IPS-20b (cell line): ENCODE measurements at regions not wholly inside any gene's neighbourhood (a gene's known extent, or its start where the extent isn't known, plus 50 kb on each side); places are given as distances from the start of the nearest gene placed in this dataset.
"Not testable (repeated sequence)": the region's sequence is repeated elsewhere in the genome, so short reads cannot be mapped to it uniquely, and the experiment has no call there.

Experiments used
- H3K27ac ChIP-seq: one replicate; pipeline ENCODE4 v1.5.1; 2013; ENCODE audit warnings: low read length
- H3K27me3 ChIP-seq: 2 replicates; pipeline ENCODE4 v1.6.1; 2013; ENCODE audit warnings: mild to moderate bottlenecking, low read length, inconsistent platforms; ENCODE audit not compliant: insufficient read depth
- H3K36me3 ChIP-seq: 2 replicates; pipeline ENCODE4 v1.6.1; 2013; ENCODE audit warnings: low read depth, mild to moderate bottlenecking, inconsistent platforms, low read length, moderate library complexity; ENCODE audit not compliant: insufficient read depth
- H3K4me1 ChIP-seq: 2 replicates; pipeline ENCODE4 v1.6.1; 2013; ENCODE audit warnings: mild to moderate bottlenecking, control low read depth, inconsistent platforms, low read length, moderate library complexity; ENCODE audit not compliant: insufficient read depth
- H3K4me3 ChIP-seq: 2 replicates; pipeline ENCODE4 v1.5.1; 2013; ENCODE audit warnings: mild to moderate bottlenecking, low read length, inconsistent platforms
- H3K9ac ChIP-seq: 2 replicates; pipeline ENCODE4 v1.6.1; 2013; ENCODE audit warnings: low read depth, mild to moderate bottlenecking, inconsistent platforms, low read length, moderate library complexity
- H3K9me3 ChIP-seq: 2 replicates; pipeline ENCODE4 v1.6.1; 2013; ENCODE audit warnings: mild to moderate bottlenecking, low read depth, low read length, inconsistent platforms; ENCODE audit not compliant: insufficient read depth

DNA sequence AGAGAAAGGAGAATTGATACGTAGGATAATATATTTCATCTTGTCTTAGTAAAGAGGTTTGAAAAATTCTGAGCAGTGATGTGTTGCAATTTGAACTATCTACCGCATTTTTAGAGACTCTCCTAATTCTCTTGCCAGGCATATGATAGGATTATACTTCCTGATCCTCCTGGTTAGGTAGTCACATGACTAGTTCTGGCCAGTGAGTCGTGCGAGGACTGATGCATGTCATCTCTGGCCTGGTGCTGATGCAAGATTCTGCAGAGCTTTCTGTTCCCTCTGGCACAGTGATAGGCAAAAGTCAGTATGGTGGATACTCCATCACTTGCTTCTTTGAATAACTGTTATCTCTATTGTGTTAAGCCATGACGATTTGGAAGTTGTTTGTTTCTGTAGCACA lies 277.6 kb upstream of the NAALADL2 start:
- Histone ChIP-seq H3K9me3 (no peaks in the 10 kb centered on the region), H3K9ac (no peak overlapping the region), H3K36me3 (no peaks in the 10 kb centered on the region), H3K4me3 (no peak overlapping the region), H3K27me3 (no peaks in the 10 kb centered on the region), H3K4me1 (no peaks in the 10 kb centered on the region), H3K27ac (no peak overlapping the region)

DNA sequence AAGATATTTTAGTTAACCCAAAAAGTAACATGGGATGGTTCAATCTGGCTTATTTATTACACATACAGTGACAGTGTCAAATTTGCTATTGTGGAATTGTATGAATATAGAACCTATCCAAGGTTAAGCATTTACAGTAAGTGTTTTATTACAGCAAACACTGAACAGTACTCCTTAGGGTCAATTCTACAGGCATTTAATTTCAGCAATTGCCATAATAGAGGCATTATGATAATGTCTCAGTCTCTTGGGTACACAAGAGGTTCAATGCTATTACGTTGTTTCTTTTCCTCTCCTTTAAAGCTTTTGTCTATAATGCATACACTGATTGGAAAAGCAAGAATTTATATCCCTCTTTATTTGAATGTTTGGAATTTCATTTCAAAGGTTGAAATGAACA lies 275.7 kb upstream of the NAALADL2 start:
- no peak overlapping the region for H3K4me3 ChIP-seq
- H3K4me1 ChIP-seq, result no peaks in the 10 kb centered on the region
- H3K9ac ChIP-seq, result no peak overlapping the region
- H3K27ac ChIP-seq, result no peak overlapping the region
- H3K27me3 ChIP-seq, result no peaks in the 10 kb centered on the region
- no peaks in the 10 kb centered on the region for H3K9me3 ChIP-seq
- H3K36me3 ChIP-seq, result no peaks in the 10 kb centered on the region

DNA sequence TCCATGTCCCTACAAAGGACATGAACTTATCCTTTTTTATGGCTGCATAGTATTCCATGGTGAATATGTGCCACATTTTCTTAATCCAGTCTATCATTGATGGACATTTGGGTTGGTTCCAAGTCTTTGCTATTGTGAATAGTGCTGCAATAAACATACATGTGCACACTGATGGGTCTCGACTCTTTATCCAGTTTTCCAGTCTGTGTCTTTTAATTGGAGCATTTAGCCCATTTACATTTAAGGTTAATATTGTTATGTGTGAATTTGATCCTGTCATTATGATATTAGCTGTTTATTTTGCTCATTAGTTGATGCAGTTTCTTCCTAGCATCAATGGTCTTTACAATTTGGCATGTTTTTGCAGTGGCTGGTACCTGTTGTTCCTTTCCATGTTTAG lies 272.0 kb upstream of the NAALADL2 start:
- not testable (repeated sequence) for H3K27me3 ChIP-seq, H3K27ac ChIP-seq, H3K4me3 ChIP-seq, H3K36me3 ChIP-seq, H3K4me1 ChIP-seq, H3K9ac ChIP-seq, H3K9me3 ChIP-seq

DNA sequence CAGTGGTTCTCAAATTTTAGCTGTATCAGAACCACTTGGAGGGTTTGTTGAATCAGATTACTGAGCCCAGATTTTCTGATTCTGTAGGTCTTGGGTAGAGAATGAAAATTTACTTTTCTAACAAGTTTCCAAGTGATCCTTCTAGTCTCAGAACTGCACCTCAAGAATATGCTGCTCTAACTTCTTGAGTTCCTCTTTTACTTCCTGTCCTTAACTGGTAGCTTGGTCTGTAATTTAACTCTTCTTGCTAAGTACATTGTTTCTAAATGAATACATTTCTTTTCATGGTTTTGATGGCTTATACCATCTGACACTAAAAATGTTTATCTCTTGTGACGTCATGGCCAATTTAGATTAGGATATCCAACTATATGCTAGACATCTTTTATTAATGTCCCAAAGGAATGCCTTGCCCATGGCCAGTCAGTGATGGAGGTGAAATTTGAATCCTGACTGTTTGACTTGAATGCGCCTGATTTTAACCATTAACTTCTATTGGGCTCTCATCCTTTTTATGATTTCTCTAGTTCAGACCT lies 262.6 kb upstream of the NAALADL2 start:
- Histone ChIP-seq H3K9ac (no peak overlapping the region), H3K4me1 (no peaks in the 10 kb centered on the region), H3K27ac (no peak overlapping the region), H3K4me3 (no peak overlapping the region), H3K36me3 (no peaks in the 10 kb centered on the region), H3K9me3 (no peaks in the 10 kb centered on the region), H3K27me3 (no peaks in the 10 kb centered on the region)

DNA sequence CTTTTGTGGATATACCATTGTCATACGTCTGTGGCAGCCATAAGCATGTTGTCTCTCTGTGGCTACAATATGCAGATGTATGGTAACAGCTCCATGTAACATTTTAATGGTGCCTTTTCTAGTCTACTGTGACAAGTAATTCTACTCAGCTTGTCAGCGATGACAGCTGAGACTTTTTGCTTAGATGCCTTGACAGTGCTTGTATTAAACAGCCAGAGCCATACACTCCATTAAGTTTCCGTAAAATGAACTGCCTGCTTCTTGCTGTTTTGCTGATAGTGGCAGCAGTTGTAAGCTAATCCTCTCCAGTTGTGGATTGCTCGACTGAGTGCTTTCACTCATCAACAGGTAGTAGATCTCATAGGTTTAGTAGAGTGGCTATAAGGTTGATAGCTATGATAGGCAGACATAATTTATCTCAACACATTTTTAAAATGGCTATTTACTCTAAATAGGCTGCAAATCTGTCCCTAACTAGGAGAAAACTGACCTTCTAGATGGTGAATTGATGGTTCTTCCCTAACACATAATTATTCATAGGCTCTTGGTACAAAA lies 260.2 kb upstream of the NAALADL2 start:
- Histone ChIP-seq H3K9ac (no peak overlapping the region), H3K36me3 (no peaks in the 10 kb centered on the region), H3K27ac (no peak overlapping the region), H3K27me3 (no peaks in the 10 kb centered on the region), H3K4me1 (no peaks in the 10 kb centered on the region), H3K4me3 (no peak overlapping the region), H3K9me3 (peaks cover 3% of the 10 kb centered on the region; the same call in 1 of the 2 replicates)

DNA sequence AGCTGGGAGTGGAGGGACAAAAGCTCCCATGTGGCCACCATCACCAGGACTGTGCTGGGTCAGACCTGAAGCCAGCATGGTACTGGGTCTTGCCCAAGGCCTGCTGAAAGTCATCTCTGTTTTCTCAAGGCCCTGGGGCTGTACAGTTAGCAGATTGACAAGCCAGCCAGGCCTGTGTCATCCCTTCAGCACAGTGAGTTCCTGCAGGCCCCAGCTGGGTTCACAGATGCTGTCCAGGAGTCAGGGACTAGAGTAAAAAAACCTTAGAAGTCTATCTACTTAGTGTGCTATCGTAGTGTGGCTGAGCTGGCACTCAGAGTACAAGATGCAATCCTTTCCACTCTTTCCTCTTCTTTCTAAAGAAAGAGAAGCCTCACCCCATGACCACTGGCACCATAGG lies 246.0 kb upstream of the NAALADL2 start:
- Histone ChIP-seq H3K4me1 (no peaks in the 10 kb centered on the region), H3K9me3 (no peaks in the 10 kb centered on the region), H3K9ac (no peak overlapping the region), H3K4me3 (no peak overlapping the region), H3K27ac (no peak overlapping the region), H3K27me3 (no peaks in the 10 kb centered on the region), H3K36me3 (no peaks in the 10 kb centered on the region)

DNA sequence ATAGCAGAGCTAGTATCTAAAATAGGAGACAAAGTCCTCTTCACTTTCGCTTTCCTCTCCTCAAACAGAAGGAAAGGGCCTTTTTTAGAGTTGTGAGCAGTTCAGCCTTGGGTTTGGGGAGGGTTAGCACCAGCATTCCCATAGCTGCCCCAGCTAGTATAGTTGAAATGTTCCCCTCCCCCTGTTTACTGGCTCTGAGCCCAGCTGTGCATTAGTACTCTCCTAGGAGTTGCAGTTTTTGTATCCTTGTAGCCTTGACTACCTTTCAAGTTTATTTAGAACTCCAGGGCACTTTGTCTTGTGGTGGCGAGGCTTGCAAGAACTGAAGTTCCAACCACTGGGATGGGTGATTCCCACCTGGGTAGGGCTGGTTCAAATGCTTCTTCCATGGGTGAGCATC lies 245.1 kb upstream of the NAALADL2 start:
- Histone ChIP-seq H3K9me3 (no peaks in the 10 kb centered on the region), H3K4me3 (no peak overlapping the region), H3K27ac (no peak overlapping the region), H3K36me3 (no peaks in the 10 kb centered on the region), H3K4me1 (no peaks in the 10 kb centered on the region), H3K9ac (no peak overlapping the region), H3K27me3 (no peaks in the 10 kb centered on the region)

DNA sequence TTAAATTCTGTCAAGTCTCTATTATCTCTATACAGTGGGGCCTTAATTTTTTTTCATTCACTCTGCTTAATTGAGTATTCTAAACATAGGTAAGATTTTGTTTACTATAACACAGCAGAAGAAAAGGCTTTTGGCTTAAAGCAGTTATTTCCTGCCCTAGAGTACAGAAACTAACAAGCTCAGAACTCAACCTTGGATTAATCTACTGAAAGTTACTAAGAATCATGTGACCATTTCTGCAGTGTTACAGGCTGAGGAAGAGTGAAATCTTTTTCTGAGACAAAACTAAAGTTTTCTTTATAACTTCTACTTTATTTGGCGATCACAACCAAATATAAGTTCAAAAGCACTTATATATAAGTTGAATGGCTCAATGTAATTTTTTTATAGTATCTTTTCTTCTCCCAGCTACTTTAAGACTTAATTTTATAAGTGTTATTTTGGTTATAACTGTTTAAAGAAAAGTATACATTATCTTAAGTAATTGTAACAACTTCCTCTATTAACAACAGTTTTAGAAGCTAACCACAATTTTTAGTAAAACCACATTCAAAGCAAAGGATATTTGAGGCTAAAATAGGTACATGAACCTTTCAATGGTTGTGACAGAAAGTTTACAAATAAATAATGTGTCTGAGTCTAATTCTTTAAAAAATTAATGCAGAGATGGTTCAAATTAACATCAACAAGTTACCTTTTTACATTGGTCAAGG lies 240.6 kb upstream of the NAALADL2 start:
- H3K9ac ChIP-seq, result no peak overlapping the region
- no peak overlapping the region for H3K4me3 ChIP-seq
- H3K9me3 ChIP-seq, result no peaks in the 10 kb centered on the region
- no peaks in the 10 kb centered on the region for H3K36me3 ChIP-seq
- H3K27ac ChIP-seq, result no peak overlapping the region
- H3K4me1 ChIP-seq, result no peaks in the 10 kb centered on the region
- H3K27me3 ChIP-seq, result no peaks in the 10 kb centered on the region

DNA sequence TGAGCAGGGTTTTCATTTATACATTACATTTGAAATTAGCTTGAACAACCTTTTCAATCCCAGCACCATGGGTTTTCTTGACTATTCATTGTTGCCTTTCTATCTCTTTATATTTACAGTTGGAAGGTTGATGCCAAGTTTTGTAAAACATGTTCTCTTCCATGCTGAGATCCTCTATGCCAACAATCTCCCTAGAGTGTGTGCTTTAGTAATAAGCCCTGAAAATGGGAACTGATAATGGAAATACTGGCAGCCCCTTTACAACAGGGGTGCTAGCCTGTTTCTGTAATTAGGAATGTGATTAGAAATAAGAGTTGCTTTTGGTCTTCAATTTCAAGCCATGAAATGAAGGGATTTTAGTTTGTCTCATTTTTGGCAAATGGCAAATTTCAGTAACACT lies 239.9 kb upstream of the NAALADL2 start:
- no peak overlapping the region for H3K27ac ChIP-seq
- no peak overlapping the region for H3K4me3 ChIP-seq
- no peaks in the 10 kb centered on the region for H3K36me3 ChIP-seq
- H3K9me3 ChIP-seq, result no peaks in the 10 kb centered on the region
- no peaks in the 10 kb centered on the region for H3K4me1 ChIP-seq
- no peak overlapping the region for H3K9ac ChIP-seq
- H3K27me3 ChIP-seq, result no peaks in the 10 kb centered on the region

DNA sequence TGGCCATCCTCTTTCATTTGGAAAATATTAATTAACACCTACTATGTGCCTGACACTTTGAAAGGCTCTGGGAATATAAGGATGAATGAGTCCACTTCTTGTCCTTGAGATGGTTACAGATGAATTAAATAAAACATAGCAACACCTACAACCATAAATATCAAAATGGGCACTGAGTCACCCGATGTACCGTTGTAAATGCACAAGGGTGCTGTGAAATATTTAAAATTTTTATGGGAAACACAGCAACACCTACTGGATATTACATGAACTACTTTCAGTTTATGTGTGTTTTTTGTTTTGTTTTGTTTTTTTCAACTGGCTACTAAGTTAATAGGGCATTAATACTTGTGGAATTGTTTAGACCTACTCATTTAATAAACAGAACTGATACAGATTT lies 239.0 kb upstream of the NAALADL2 start:
- no peak overlapping the region for H3K9ac ChIP-seq
- H3K4me3 ChIP-seq, result no peak overlapping the region
- no peaks in the 10 kb centered on the region for H3K4me1 ChIP-seq
- no peak overlapping the region for H3K27ac ChIP-seq
- no peaks in the 10 kb centered on the region for H3K36me3 ChIP-seq
- H3K9me3 ChIP-seq, result no peaks in the 10 kb centered on the region
- H3K27me3 ChIP-seq, result no peaks in the 10 kb centered on the region

DNA sequence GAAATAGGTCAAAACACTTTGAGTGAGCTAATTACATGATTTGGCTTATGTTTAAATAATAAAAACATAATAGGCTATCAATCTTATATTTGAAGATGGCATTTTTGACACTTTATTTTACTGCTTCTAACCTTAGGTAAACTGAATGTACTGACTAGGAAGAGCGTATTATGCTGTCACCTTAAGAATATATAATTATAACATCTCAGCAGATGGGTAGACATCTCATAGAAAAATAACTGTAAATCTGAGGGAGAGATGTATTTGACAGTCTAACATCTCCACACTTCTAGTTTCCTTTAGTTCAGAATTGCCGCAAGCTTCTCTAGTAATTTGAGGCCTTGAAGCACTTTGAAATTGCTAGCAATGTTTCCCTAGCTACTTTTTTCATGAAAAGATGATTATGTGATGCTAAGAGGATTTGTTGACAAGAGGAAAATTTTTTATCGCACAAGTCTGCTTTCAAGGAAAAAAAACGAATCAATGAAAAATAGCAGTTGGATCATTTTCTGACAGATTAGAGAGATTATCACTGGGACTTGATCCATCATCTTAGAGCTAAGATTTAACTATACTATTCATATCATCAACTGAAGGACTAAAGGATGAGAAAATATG lies 238.2 kb upstream of the NAALADL2 start:
- Histone ChIP-seq H3K4me1 (no peaks in the 10 kb centered on the region), H3K27me3 (no peaks in the 10 kb centered on the region), H3K27ac (no peak overlapping the region), H3K36me3 (no peaks in the 10 kb centered on the region), H3K9ac (no peak overlapping the region), H3K9me3 (no peaks in the 10 kb centered on the region), H3K4me3 (no peak overlapping the region)

DNA sequence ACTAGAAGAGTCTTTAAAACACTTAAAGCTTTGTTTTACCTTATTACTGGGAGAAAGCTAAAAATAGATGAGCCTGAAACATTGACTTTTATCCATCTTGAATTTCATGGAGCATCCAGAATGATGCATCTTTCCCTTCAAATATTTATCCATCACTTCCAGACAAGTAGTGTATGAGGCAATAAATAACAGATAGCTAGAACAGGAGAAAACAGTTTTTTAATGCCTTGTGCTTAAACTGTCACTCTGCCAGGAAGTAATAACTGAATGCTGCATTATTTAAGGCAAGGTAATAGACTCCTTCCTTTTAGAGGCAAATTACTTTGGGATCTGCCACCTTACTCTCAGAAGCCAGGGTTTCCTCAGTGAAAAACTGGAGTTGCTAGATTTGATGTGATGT lies 225.8 kb upstream of the NAALADL2 start:
- no peak overlapping the region for H3K9ac ChIP-seq
- H3K4me3 ChIP-seq, result no peak overlapping the region
- no peaks in the 10 kb centered on the region for H3K27me3 ChIP-seq
- H3K9me3 ChIP-seq, result no peaks in the 10 kb centered on the region
- no peak overlapping the region for H3K27ac ChIP-seq
- no peaks in the 10 kb centered on the region for H3K36me3 ChIP-seq
- H3K4me1 ChIP-seq, result no peaks in the 10 kb centered on the region
